ENCODE measurements at regions not wholly inside any gene's neighbourhood (a gene's known extent, or its start where the extent isn't known, plus 50 kb on each side); places are given as distances from the start of the nearest gene placed in this dataset.

- ChIA-PET POLR2A (no interaction called here), CTCF (no interaction called here)
- TF ChIP-seq FOXM1 (IDR thresholded peaks at IDR 0.05; ENCODE audit: borderline replicate concordance): no peak
- TF ChIP-seq HDGF (IDR thresholded peaks at IDR 0.05; ENCODE audit: borderline replicate concordance): no peak
- TF ChIP-seq ARNT (IDR thresholded peaks at IDR 0.05): no peak
- TF ChIP-seq L3MBTL2 (conservative IDR thresholded peaks at IDR 0.05): no peak
- no peak for TF ChIP-seq SUZ12 (IDR thresholded peaks at IDR 0.05)
- TF ChIP-seq NFRKB (IDR thresholded peaks at IDR 0.05): no peak
- no peak for TF ChIP-seq SP1 (IDR thresholded peaks at IDR 0.05)
- no peak for TF ChIP-seq CTBP1 (IDR thresholded peaks at IDR 0.05; ENCODE audit: borderline replicate concordance)
- TF ChIP-seq, protein P1, sequence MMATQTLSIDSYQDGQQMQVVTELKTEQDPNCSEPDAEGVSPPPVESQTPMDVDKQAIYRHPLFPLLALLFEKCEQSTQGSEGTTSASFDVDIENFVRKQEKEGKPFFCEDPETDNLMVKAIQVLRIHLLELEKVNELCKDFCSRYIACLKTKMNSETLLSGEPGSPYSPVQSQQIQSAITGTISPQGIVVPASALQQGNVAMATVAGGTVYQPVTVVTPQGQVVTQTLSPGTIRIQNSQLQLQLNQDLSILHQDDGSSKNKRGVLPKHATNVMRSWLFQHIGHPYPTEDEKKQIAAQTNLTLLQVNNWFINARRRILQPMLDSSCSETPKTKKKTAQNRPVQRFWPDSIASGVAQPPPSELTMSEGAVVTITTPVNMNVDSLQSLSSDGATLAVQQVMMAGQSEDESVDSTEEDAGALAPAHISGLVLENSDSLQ (IDR thresholded peaks at IDR 0.05): no peak
- TF ChIP-seq BHLHE40 (IDR thresholded peaks at IDR 0.05; ENCODE audit: borderline replicate concordance): no peak
- no peak for TF ChIP-seq TARDBP (IDR thresholded peaks at IDR 0.05)
- TF ChIP-seq LEF1 (IDR thresholded peaks at IDR 0.05; ENCODE audit: borderline replicate concordance): no peak
- no peak for TF ChIP-seq ELF4 (IDR thresholded peaks at IDR 0.05)
- no peak for TF ChIP-seq FOXA1 (IDR thresholded peaks at IDR 0.05)
- TF ChIP-seq ZNF384 (IDR thresholded peaks at IDR 0.05): no peak
- TF ChIP-seq FOXK2 (IDR thresholded peaks at IDR 0.05): no peak
- no peak for DNase-seq (ENCODE audit: extremely low spot score)
These were observed 68.6 kb upstream of the FOXA2 start for GRCh38 chr20:22652681-22653588.

- ChIA-PET CTCF (no interaction called here), POLR2A (no interaction called here)
- no peak for DNase-seq (ENCODE audit: extremely low spot score)
- TF ChIP-seq ZNF384 (IDR thresholded peaks at IDR 0.05): no peak
- no peak for TF ChIP-seq L3MBTL2 (conservative IDR thresholded peaks at IDR 0.05)
- TF ChIP-seq ELF4 (IDR thresholded peaks at IDR 0.05): no peak
- TF ChIP-seq, protein P1 (IDR thresholded peaks at IDR 0.05): no peak
- no peak for TF ChIP-seq FOXK2 (IDR thresholded peaks at IDR 0.05)
- TF ChIP-seq ARNT (IDR thresholded peaks at IDR 0.05): no peak
- no peak for TF ChIP-seq NFRKB (IDR thresholded peaks at IDR 0.05)
- TF ChIP-seq SP1 (IDR thresholded peaks at IDR 0.05): no peak
- TF ChIP-seq TARDBP (IDR thresholded peaks at IDR 0.05): no peak
- no peak for TF ChIP-seq BHLHE40 (IDR thresholded peaks at IDR 0.05; ENCODE audit: borderline replicate concordance)
- TF ChIP-seq CTBP1 (IDR thresholded peaks at IDR 0.05; ENCODE audit: borderline replicate concordance): no peak
- TF ChIP-seq FOXM1 (IDR thresholded peaks at IDR 0.05; ENCODE audit: borderline replicate concordance): no peak
These were observed 69.6 kb upstream of the FOXA2 start for GRCh38 chr20:22653658-22654642.

GRCh38 chr20:22663528-22664025 is 79.2 kb upstream of the FOXA2 start:
- CTCF ChIA-PET: interaction anchor here (0.6 kb wide), 1 partner anchor 20 kb away, joined by 4 read pairs; no protein-coding TSS in a partner anchor
- TF ChIP-seq L3MBTL2 (conservative IDR thresholded peaks at IDR 0.05): no peak
- TF ChIP-seq SP1 (IDR thresholded peaks at IDR 0.05): no peak
- no peak for DNase-seq (ENCODE audit: extremely low spot score)
- POLR2A ChIA-PET: no interaction called here

DNA sequence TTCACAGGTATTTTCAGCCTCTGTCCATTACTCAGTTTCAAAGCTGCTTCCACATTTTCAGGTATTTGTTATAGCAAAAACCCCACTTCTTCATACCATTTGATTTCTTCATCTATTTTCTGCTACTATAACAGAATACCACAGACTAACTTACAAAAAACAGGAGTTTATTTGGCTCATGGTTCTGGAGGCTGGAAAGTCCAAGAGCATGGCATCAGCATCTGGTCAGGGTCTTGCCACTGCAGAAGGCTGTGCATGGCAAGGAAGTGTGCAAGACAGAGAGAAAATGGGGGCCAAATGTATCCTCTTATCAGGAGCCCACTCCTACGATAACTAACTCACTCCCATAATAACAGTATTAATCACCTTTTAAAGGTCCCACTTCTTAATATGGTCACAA is 82.8 kb upstream of the FOXA2 start:
- DNase-seq (ENCODE audit: extremely low spot score): no peak
- ChIA-PET POLR2A (no interaction called here), CTCF (no interaction called here)
- TF ChIP-seq ARNT (IDR thresholded peaks at IDR 0.05) (no peak), BHLHE40 (IDR thresholded peaks at IDR 0.05; ENCODE audit: borderline replicate concordance) (no peak), SUZ12 (IDR thresholded peaks at IDR 0.05) (no peak), LEF1 (IDR thresholded peaks at IDR 0.05; ENCODE audit: borderline replicate concordance) (no peak), HDGF (IDR thresholded peaks at IDR 0.05; ENCODE audit: borderline replicate concordance) (no peak), FOXM1 (IDR thresholded peaks at IDR 0.05; ENCODE audit: borderline replicate concordance) (no peak), FOXK2 (IDR thresholded peaks at IDR 0.05) (no peak), SP1 (IDR thresholded peaks at IDR 0.05) (no peak), CTBP1 (IDR thresholded peaks at IDR 0.05; ENCODE audit: borderline replicate concordance) (no peak), L3MBTL2 (conservative IDR thresholded peaks at IDR 0.05) (no peak), TARDBP (IDR thresholded peaks at IDR 0.05) (no peak), ZNF384 (IDR thresholded peaks at IDR 0.05) (no peak), NFRKB (IDR thresholded peaks at IDR 0.05) (no peak)
- TF ChIP-seq, protein P1 (IDR thresholded peaks at IDR 0.05): no peak

GRCh38 chr20:22672191-22672590 is 87.8 kb upstream of the FOXA2 start:
- ChIA-PET CTCF (no interaction called here), POLR2A (no interaction called here)
- TF ChIP-seq FOXM1 (IDR thresholded peaks at IDR 0.05; ENCODE audit: borderline replicate concordance) (no peak), HDGF (IDR thresholded peaks at IDR 0.05; ENCODE audit: borderline replicate concordance) (no peak), CTBP1 (IDR thresholded peaks at IDR 0.05; ENCODE audit: borderline replicate concordance) (no peak), SUZ12 (IDR thresholded peaks at IDR 0.05) (no peak), TARDBP (IDR thresholded peaks at IDR 0.05) (no peak), LEF1 (IDR thresholded peaks at IDR 0.05; ENCODE audit: borderline replicate concordance) (no peak), ZNF384 (IDR thresholded peaks at IDR 0.05) (no peak), BHLHE40 (IDR thresholded peaks at IDR 0.05; ENCODE audit: borderline replicate concordance) (no peak), ARNT (IDR thresholded peaks at IDR 0.05) (no peak), ELF4 (IDR thresholded peaks at IDR 0.05) (no peak), FOXA1 (IDR thresholded peaks at IDR 0.05) (no peak), FOXK2 (IDR thresholded peaks at IDR 0.05) (no peak), L3MBTL2 (conservative IDR thresholded peaks at IDR 0.05) (no peak), SP1 (IDR thresholded peaks at IDR 0.05) (no peak), NFRKB (IDR thresholded peaks at IDR 0.05) (no peak)
- TF ChIP-seq, protein P1 (IDR thresholded peaks at IDR 0.05): no peak
- no peak for DNase-seq (ENCODE audit: extremely low spot score)

Data from HEK293T (cell line).